OCI-LY7 (cell line): ENCODE measurements at regions not wholly inside any gene's neighbourhood (a gene's known extent, or its start where the extent isn't known, plus 50 kb on each side); places are given as distances from the start of the nearest gene placed in this dataset.

ENCODE experiments used
- BruUV-seq: library from RNA; stranded (reverse); fragments of 400-500 nt; replicated peaks from 2 replicates; lab custom pipeline; 2021; lab: Mats Ljungman, UMichigan
- CTCF ChIA-PET: fragments of 300-600 bp; sonication (Branson Sonifier 250); formaldehyde crosslinking; loops from one replicate; lab custom pipeline; 2022; ENCODE audit warnings: antibody characterized with exemption; ENCODE audit not compliant: unreplicated experiment; lab: Charles Lee
- POLR2A ChIA-PET: fragments of 300-600 bp; sonication (Branson Sonifier 250); formaldehyde crosslinking; loops from one replicate; lab custom pipeline; 2022; ENCODE audit warnings: antibody characterized with exemption; lab: Charles Lee
- DNase-seq: peaks from one replicate; pipeline ENCODE4 v3.0.0-alpha.2; 2015; ENCODE audit warnings: low spot score
- H2AFZ ChIP-seq: fragments of 200-600 bp; sonication (generic), shearing (Covaris generic); 2 replicates; pipeline ENCODE4 v1.6.1; 2014; ENCODE audit warnings: mild to moderate bottlenecking, antibody characterized with exemption, low read length, moderate library complexity
- H3K27ac ChIP-seq: fragments of 200-600 bp; sonication (generic); 2 replicates; pipeline ENCODE4 v1.5.1; 2014; ENCODE audit warnings: mixed run types, low read depth, mild to moderate bottlenecking, moderate library complexity, low read length, inconsistent platforms; ENCODE audit not compliant: poor library complexity, severe bottlenecking
- H3K36me3 ChIP-seq: fragments of 200-600 bp; sonication (generic); 2 replicates; pipeline ENCODE4 v1.6.1; 2014; ENCODE audit warnings: mild to moderate bottlenecking, antibody characterized with exemption, low read length, moderate library complexity, mixed read lengths; ENCODE audit not compliant: insufficient read depth
- H3K4me1 ChIP-seq: fragments of 200-600 bp; sonication (generic); 2 replicates; pipeline ENCODE4 v1.5.1; 2014; ENCODE audit warnings: mild to moderate bottlenecking, low read length; ENCODE audit not compliant: insufficient read depth, poor library complexity, severe bottlenecking
- H3K4me2 ChIP-seq: fragments of 200-600 bp; sonication (generic); 2 replicates; pipeline ENCODE4 v1.6.1; 2014; ENCODE audit warnings: mild to moderate bottlenecking, low read length
- H3K4me3 ChIP-seq: fragments of 200-600 bp; sonication (generic); 2 replicates; pipeline ENCODE4 v1.5.1; 2014; ENCODE audit warnings: mild to moderate bottlenecking, low read depth, low read length; ENCODE audit not compliant: poor library complexity, severe bottlenecking
- H3K79me2 ChIP-seq: fragments of 200-600 bp; sonication (generic); 2 replicates; pipeline ENCODE4 v1.6.1; 2016; ENCODE audit warnings: low read depth, mild to moderate bottlenecking, low read length, moderate library complexity, mixed read lengths; ENCODE audit not compliant: insufficient read depth
- H3K9me2 ChIP-seq: fragments of 200-600 bp; sonication (generic); 2 replicates; pipeline ENCODE4 v1.6.1; 2016; ENCODE audit warnings: mild to moderate bottlenecking, low read length, mixed read lengths; ENCODE audit not compliant: insufficient read depth
- H3K9me3 ChIP-seq: fragments of 200-600 bp; sonication (generic); 2 replicates; pipeline ENCODE4 v1.6.1; 2014; ENCODE audit warnings: mild to moderate bottlenecking, mixed run types, low read length, mixed read lengths
- H4K20me1 ChIP-seq: fragments of 200-600 bp; sonication (generic); 2 replicates; pipeline ENCODE4 v1.6.1; 2014; ENCODE audit warnings: mild to moderate bottlenecking, antibody characterized with exemption, low read length, moderate library complexity, mixed read lengths; ENCODE audit not compliant: insufficient read depth
- EZH2phosphoT487 ChIP-seq: fragments of 200-600 bp; sonication (generic); IDR thresholded peaks from 2 replicates; pipeline ENCODE4 v1.6.1; 2018; ENCODE audit warnings: low read depth, borderline replicate concordance, mild to moderate bottlenecking, mixed run types, antibody characterized with exemption, low read length, moderate library complexity, mixed read lengths
- intact Hi-C: fragments of 100-400 bp; cut with micrococcal nuclease; formaldehyde crosslinking; loops from one replicate; pipeline ENCODE4 v1.10.0; 2022; ENCODE audit not compliant: unreplicated experiment
- TF ChIP-seq, protein P1 (sequence below): fragments of 200-600 bp; sonication (generic); conservative IDR thresholded peaks from 2 replicates; pipeline ENCODE4 v1.5.1; 2014; ENCODE audit warnings: mild to moderate bottlenecking, antibody characterized with exemption, low read length, moderate library complexity, mixed read lengths

DNA sequence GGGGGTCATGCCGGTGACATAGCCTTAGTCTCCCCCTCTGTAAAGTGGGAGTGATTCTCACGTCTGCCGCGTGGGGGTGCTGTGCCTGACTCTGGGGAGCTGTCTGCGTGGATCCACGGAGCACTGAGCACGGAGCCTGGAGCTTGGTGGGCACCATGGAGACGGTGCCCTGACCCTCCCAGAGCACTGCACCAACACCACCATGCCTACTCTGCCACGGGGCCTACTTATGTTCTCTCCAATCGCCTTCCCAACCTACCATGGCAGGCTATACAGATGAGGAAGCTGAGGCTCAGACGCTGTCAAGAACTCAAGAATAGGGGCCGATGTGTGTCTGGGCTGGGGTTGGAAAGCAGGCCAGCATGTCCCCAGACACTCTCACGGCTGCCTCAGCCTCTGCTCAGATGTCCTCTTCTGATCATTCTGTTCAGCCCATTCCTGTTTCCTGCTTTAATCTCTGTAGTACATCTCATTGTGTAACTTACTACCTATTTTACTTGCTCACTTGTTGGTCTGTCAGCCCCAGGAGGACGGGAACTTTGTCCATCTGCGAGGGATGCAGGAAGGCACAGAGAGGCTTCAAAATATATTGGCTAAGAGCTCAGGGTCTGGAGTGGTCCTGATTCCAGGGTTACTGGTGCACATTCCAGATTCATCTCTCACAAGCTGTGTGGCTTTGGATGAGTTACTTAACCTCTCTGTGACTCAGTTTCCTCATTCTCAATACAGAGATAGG, 168.1 kb upstream of the HS6ST1 start:
- no peak overlapping the region for H3K4me3 ChIP-seq
- H3K27ac ChIP-seq, result no peak overlapping the region
- TF ChIP-seq, protein P1, sequence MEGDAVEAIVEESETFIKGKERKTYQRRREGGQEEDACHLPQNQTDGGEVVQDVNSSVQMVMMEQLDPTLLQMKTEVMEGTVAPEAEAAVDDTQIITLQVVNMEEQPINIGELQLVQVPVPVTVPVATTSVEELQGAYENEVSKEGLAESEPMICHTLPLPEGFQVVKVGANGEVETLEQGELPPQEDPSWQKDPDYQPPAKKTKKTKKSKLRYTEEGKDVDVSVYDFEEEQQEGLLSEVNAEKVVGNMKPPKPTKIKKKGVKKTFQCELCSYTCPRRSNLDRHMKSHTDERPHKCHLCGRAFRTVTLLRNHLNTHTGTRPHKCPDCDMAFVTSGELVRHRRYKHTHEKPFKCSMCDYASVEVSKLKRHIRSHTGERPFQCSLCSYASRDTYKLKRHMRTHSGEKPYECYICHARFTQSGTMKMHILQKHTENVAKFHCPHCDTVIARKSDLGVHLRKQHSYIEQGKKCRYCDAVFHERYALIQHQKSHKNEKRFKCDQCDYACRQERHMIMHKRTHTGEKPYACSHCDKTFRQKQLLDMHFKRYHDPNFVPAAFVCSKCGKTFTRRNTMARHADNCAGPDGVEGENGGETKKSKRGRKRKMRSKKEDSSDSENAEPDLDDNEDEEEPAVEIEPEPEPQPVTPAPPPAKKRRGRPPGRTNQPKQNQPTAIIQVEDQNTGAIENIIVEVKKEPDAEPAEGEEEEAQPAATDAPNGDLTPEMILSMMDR, result no peak
- TF ChIP-seq EZH2phosphoT487, result no peak
- no TSS peak for BruUV-seq
- H3K36me3 ChIP-seq, result no peaks in the 10 kb centered on the region
- ChIA-PET CTCF (no interaction called here), POLR2A (no interaction called here)
- H3K9me3 ChIP-seq, result no peaks in the 10 kb centered on the region
- no peaks in the 10 kb centered on the region for H3K79me2 ChIP-seq
- H2AFZ ChIP-seq, result no peak overlapping the region
- intact Hi-C loops, result no loop called here
- no peaks in the 10 kb centered on the region for H4K20me1 ChIP-seq
- no peak overlapping the region for H3K4me2 ChIP-seq
- no peaks in the 10 kb centered on the region for H3K4me1 ChIP-seq
- no peak for DNase-seq
- H3K9me2 ChIP-seq, result no peaks in the 10 kb centered on the region

DNA sequence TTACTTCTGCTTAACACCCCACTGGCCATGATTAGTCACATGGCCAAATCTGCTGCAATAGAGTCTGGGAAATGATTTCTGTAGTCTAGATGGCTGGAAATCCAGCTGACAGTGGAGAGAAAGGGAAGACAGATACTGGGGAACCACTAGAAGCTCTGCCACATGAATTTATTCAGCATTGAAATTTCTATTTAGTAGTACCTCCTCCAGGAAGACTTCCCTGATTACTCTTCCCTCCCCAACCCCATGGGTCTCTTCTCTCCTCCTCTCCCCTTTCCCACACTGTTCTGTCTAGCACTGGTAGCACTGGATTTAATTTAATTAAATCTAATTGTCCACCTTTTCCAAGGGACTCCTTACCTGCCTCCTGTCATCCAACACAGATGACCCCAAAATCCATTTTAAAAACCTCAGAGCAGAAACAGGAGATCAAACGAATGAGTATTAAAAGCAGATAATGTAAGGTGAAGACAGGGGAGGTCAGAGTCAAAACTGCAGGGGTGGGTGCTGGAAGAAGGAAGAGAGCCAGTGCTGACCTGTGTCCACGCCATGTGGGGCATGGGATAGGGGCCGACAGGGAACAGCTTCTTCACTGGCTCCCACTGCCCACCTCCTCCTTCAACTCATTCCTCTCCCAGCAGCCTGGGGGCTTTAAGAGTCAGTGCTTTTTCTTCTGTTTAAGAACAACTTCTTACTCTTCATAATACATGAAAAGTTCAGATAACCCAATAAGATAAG, 169.2 kb upstream of the HS6ST1 start:
- Histone ChIP-seq H3K79me2 (no peaks in the 10 kb centered on the region), H3K9me2 (no peaks in the 10 kb centered on the region), H3K4me3 (no peak overlapping the region), H3K36me3 (no peaks in the 10 kb centered on the region), H3K4me2 (no peak overlapping the region), H3K27ac (no peak overlapping the region), H2AFZ (no peak overlapping the region), H3K9me3 (no peaks in the 10 kb centered on the region), H4K20me1 (no peaks in the 10 kb centered on the region), H3K4me1 (no peaks in the 10 kb centered on the region)
- TF ChIP-seq, protein P1, result no peak
- TF ChIP-seq EZH2phosphoT487, result no peak
- ChIA-PET POLR2A (no interaction called here), CTCF (no interaction called here)
- DNase-seq, result no peak
- intact Hi-C loops, result no loop called here
- no TSS peak for BruUV-seq

DNA sequence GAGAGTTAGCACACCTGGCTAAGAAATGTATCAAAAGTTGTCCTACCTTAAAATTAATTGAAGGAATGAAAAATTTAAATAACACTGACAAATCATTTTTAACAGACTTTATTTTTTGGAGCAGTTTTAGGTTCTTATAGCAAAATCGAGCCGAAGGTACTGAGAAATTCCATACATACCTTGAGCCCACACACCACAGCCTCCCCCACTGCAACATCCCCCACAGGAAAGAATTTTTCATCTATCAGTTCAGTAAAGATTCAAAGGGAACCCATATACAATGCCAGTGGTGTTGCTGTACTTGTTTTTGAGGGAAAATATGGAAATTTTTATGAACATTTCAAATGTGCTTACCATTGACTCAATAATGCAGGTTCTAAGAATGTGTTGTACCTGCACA, 169.8 kb upstream of the HS6ST1 start:
- no peak overlapping the region for H3K4me2 ChIP-seq

More for the DNA sequence above, 169.8 kb upstream of the HS6ST1 start:
- CTCF ChIA-PET, result no interaction called here
- Histone ChIP-seq H3K9me2 (no peaks in the 10 kb centered on the region), H3K9me3 (no peaks in the 10 kb centered on the region), H4K20me1 (no peaks in the 10 kb centered on the region), H3K36me3 (no peaks in the 10 kb centered on the region), H3K4me1 (no peaks in the 10 kb centered on the region), H3K27ac (no peak overlapping the region), H3K4me3 (no peak overlapping the region), H3K79me2 (no peaks in the 10 kb centered on the region), H2AFZ (no peak overlapping the region)
- intact Hi-C loops, result no loop called here
- POLR2A ChIA-PET, result no interaction called here
- TF ChIP-seq EZH2phosphoT487, result no peak
- TF ChIP-seq, protein P1, result no peak
- DNase-seq, result no peak
- BruUV-seq, result no TSS peak
